OCI-LY1 (cell line): ENCODE measurements at regions not wholly inside any gene's neighbourhood (a gene's known extent, or its start where the extent isn't known, plus 50 kb on each side); places are given as distances from the start of the nearest gene placed in this dataset.

Source experiments
- H2AFZ ChIP-seq: fragments of 200-600 bp; sonication (generic), shearing (Covaris generic); 2 replicates; pipeline ENCODE4 v1.6.0; 2014; ENCODE audit warnings: antibody characterized with exemption, mild to moderate bottlenecking, low read length
- H3F3A ChIP-seq: fragments of 200-600 bp; sonication (generic), shearing (Covaris generic); 2 replicates; pipeline ENCODE4 v1.6.0; 2014; ENCODE audit warnings: mild to moderate bottlenecking, antibody characterized with exemption, low read length, moderate library complexity; ENCODE audit not compliant: insufficient read depth
- H3K27ac ChIP-seq: fragments of 200-600 bp; sonication (generic); 2 replicates; pipeline ENCODE4 v1.5.1; 2014; ENCODE audit warnings: low read length, mixed run types, mild to moderate bottlenecking, low read depth; ENCODE audit not compliant: poor library complexity, severe bottlenecking
- H3K27me3 ChIP-seq: fragments of 200-600 bp; sonication (generic); 2 replicates; pipeline ENCODE4 v1.6.0; 2014; ENCODE audit warnings: antibody characterized with exemption, mild to moderate bottlenecking, low read length, moderate library complexity; ENCODE audit not compliant: insufficient read depth
- H3K36me3 ChIP-seq: fragments of 200-600 bp; sonication (generic); 2 replicates; pipeline ENCODE4 v1.6.1; 2014; ENCODE audit warnings: mild to moderate bottlenecking, antibody characterized with exemption, low read length, moderate library complexity, mixed read lengths; ENCODE audit not compliant: insufficient read depth
- H3K4me1 ChIP-seq: fragments of 200-600 bp; sonication (generic); 2 replicates; pipeline ENCODE4 v1.5.1; 2014; ENCODE audit warnings: mild to moderate bottlenecking, low read length, moderate library complexity; ENCODE audit not compliant: insufficient read depth, severe bottlenecking
- H3K4me2 ChIP-seq: fragments of 200-600 bp; sonication (generic), shearing (Covaris generic); 2 replicates; pipeline ENCODE4 v1.6.1; 2014; ENCODE audit warnings: low read length
- H3K4me3 ChIP-seq: fragments of 200-600 bp; sonication (generic); 2 replicates; pipeline ENCODE4 v1.5.1; 2014; ENCODE audit warnings: low read length, low read depth, mild to moderate bottlenecking, mixed read lengths; ENCODE audit not compliant: poor library complexity, severe bottlenecking
- H3K79me2 ChIP-seq: fragments of 200-600 bp; shearing (Covaris generic); 2 replicates; pipeline ENCODE4 v1.6.1; 2016; ENCODE audit warnings: mixed run types, low read length, mixed read lengths; ENCODE audit not compliant: insufficient read depth
- H3K9ac ChIP-seq: fragments of 200-600 bp; sonication (generic), shearing (Covaris generic); 2 replicates; pipeline ENCODE4 v1.6.1; 2014; ENCODE audit warnings: mild to moderate bottlenecking, low read length, mixed read lengths
- H3K9me2 ChIP-seq: fragments of 200-600 bp; sonication (generic), shearing (Covaris generic); 2 replicates; pipeline ENCODE4 v1.6.1; 2014; ENCODE audit warnings: low read depth, mild to moderate bottlenecking, low read length, mixed read lengths
- H3K9me3 ChIP-seq: fragments of 200-600 bp; shearing (Covaris generic); 2 replicates; pipeline ENCODE4 v1.6.1; 2014; ENCODE audit warnings: low read length, mixed read lengths
- H4K20me1 ChIP-seq: fragments of 200-600 bp; sonication (generic), shearing (Covaris generic); 2 replicates; pipeline ENCODE4 v1.6.0; 2016; ENCODE audit warnings: mild to moderate bottlenecking, low read length; ENCODE audit not compliant: insufficient read depth
- CTCF ChIP-seq: fragments of 200-600 bp; sonication (generic), shearing (Covaris generic); IDR thresholded peaks from 2 replicates; pipeline ENCODE4 v1.5.1; 2017; ENCODE audit warnings: mild to moderate bottlenecking, antibody characterized with exemption, low read length, moderate library complexity, mixed read lengths
- EZH2 ChIP-seq: fragments of 200-600 bp; sonication (generic), shearing (Covaris generic); IDR thresholded peaks from 2 replicates; pipeline ENCODE4 v1.8.0; 2017; ENCODE audit warnings: borderline replicate concordance, mixed run types, mild to moderate bottlenecking, antibody characterized with exemption, low read length, moderate library complexity, mixed read lengths

GRCh38 chr10:26952094-26952493 is 91.3 kb upstream of the ABI1 start:
- Histone ChIP-seq H3K9me2 (no peaks in the 10 kb centered on the region), H3K4me1 (no peaks in the 10 kb centered on the region), H3K9me3 (no peaks in the 10 kb centered on the region), H3K4me2 (no peak overlapping the region), H3K36me3 (no peaks in the 10 kb centered on the region), H3K27me3 (no peaks in the 10 kb centered on the region; the same call in 1 of the 2 replicates), H3K79me2 (no peaks in the 10 kb centered on the region), H3K27ac (no peak overlapping the region), H3K9ac (no peak overlapping the region), H3F3A (no peaks in the 10 kb centered on the region), H4K20me1 (no peaks in the 10 kb centered on the region), H2AFZ (no peak overlapping the region), H3K4me3 (no peak overlapping the region)
- TF ChIP-seq EZH2 (no peak), CTCF (no peak)

- no peak overlapping the region for H3K9ac ChIP-seq
- no peaks in the 10 kb centered on the region; the same call in 1 of the 2 replicates for H3K27me3 ChIP-seq
- H4K20me1 ChIP-seq, result no peaks in the 10 kb centered on the region
- TF ChIP-seq CTCF (no peak), EZH2 (no peak)
- no peaks in the 10 kb centered on the region for H3F3A ChIP-seq
- no peaks in the 10 kb centered on the region for H3K4me1 ChIP-seq
- no peaks in the 10 kb centered on the region for H3K79me2 ChIP-seq
- H2AFZ ChIP-seq, result no peak overlapping the region
- no peaks in the 10 kb centered on the region for H3K9me3 ChIP-seq
- H3K4me2 ChIP-seq, result no peak overlapping the region
- no peak overlapping the region for H3K4me3 ChIP-seq
- H3K9me2 ChIP-seq, result no peaks in the 10 kb centered on the region
- H3K27ac ChIP-seq, result no peak overlapping the region
- H3K36me3 ChIP-seq, result no peaks in the 10 kb centered on the region
These were observed 90.9 kb upstream of the ABI1 start for GRCh38 chr10:26951650-26952049.

GRCh38 chr10:26950934-26951333 is 90.2 kb upstream of the ABI1 start:
- Histone ChIP-seq H3K27me3 (no peaks in the 10 kb centered on the region; the same call in 1 of the 2 replicates), H4K20me1 (no peaks in the 10 kb centered on the region), H3K4me1 (no peaks in the 10 kb centered on the region), H3K4me3 (no peak overlapping the region), H3K79me2 (no peaks in the 10 kb centered on the region), H3K9me2 (no peaks in the 10 kb centered on the region), H3K9ac (no peak overlapping the region), H3K27ac (no peak overlapping the region), H3K4me2 (no peak overlapping the region), H3K9me3 (no peaks in the 10 kb centered on the region), H2AFZ (no peak overlapping the region), H3F3A (no peaks in the 10 kb centered on the region), H3K36me3 (no peaks in the 10 kb centered on the region)
- TF ChIP-seq CTCF (no peak), EZH2 (no peak)
